Suprapubic skin (tissue), 4 donors: ENCODE measurements at regions not wholly inside any gene's neighbourhood (a gene's known extent, or its start where the extent isn't known, plus 50 kb on each side); places are given as distances from the start of the nearest gene placed in this dataset.

Experiments used
- DNase-seq, 2 donors: peaks; one replicate each; pipeline ENCODE4 v3.0.0-alpha.2; 2019; ENCODE audit warnings: low spot score in 2 of 2
- H3K27ac ChIP-seq: fragments of 200-600 bp; sonication (generic); one replicate; pipeline ENCODE4 v1.5.1; 2019
- H3K27me3 ChIP-seq: fragments of 200-600 bp; sonication (generic); one replicate; pipeline ENCODE4 v1.5.1; 2019
- H3K36me3 ChIP-seq: fragments of 200-600 bp; sonication (generic); one replicate; pipeline ENCODE4 v1.5.1; 2019
- H3K4me1 ChIP-seq: fragments of 200-600 bp; sonication (generic); one replicate; pipeline ENCODE4 v1.5.1; 2019
- H3K4me3 ChIP-seq: fragments of 200-600 bp; sonication (generic); one replicate; pipeline ENCODE4 v1.5.1; 2019; ENCODE audit warnings: mild to moderate bottlenecking
- H3K9me3 ChIP-seq: fragments of 200-600 bp; sonication (generic); one replicate; pipeline ENCODE4 v1.5.1; 2019
- CTCF ChIP-seq, 2 donors: fragments of 200-600 bp in 1 of 2; fragments of 450-650 bp in 1 of 2; sonication (generic) in 1 of 2; IDR thresholded peaks; one replicate each; pipeline ENCODE4 v1.5.1; 2016 to 2019; ENCODE audit warnings: antibody characterized with exemption in 2 of 2, mild to moderate bottlenecking in 1 of 2, moderate library complexity in 1 of 2
- EP300 ChIP-seq: sonication (generic); formaldehyde crosslinking; IDR thresholded peaks from one replicate; pipeline ENCODE4 v1.6.1; 2017; ENCODE audit warnings: antibody characterized with exemption
- POLR2A ChIP-seq, 2 donors: fragments of 450-650 bp; IDR thresholded peaks; one replicate each; pipeline ENCODE4 v1.6.1; 2017; ENCODE audit warnings: antibody characterized with exemption in 2 of 2, mild to moderate bottlenecking in 2 of 2, moderate library complexity in 2 of 2
- POLR2AphosphoS5 ChIP-seq, 3 donors: sonication (generic); formaldehyde crosslinking; IDR thresholded peaks; one replicate each; pipeline ENCODE4 v1.6.1; 2017; ENCODE audit warnings: antibody characterized with exemption in 3 of 3
- WGBS: methylation state at CpG from one replicate; pipeline ENCODE4 v1.1.5; 2018; 5-methylcytosine and 5-hydroxymethylcytosine counted together

- Histone ChIP-seq H3K4me1 (no peaks in the 10 kb centered on the region), H3K27ac (no peak overlapping the region), H3K27me3 (no peaks in the 10 kb centered on the region), H3K9me3 (no peaks in the 10 kb centered on the region), H3K36me3 (no peaks in the 10 kb centered on the region), H3K4me3 (no peak overlapping the region)
- 77% methylated on average over 1 of the region's 1 CpG for WGBS
- TF ChIP-seq EP300, result no peak
- no peak for TF ChIP-seq CTCF (IDR thresholded peaks at IDR 0.05)
- no peak for TF ChIP-seq POLR2A (IDR thresholded peaks at IDR 0.05)
- TF ChIP-seq POLR2AphosphoS5 (IDR thresholded peaks at IDR 0.05), result no peak
- DNase-seq, result no peak
Measured at GRCh38 chr14:30417999-30418398, 141.0 kb upstream of the G2E3 start.

- H3K9me3 ChIP-seq, result no peaks in the 10 kb centered on the region
- TF ChIP-seq POLR2A (IDR thresholded peaks at IDR 0.05) (no peak), CTCF (IDR thresholded peaks at IDR 0.05) (no peak), EP300 (no peak), POLR2AphosphoS5 (IDR thresholded peaks at IDR 0.05) (no peak)
Measured at GRCh38 chr14:30419037-30419436, 139.9 kb upstream of the G2E3 start.

GRCh38 chr14:30420515-30420914 is 138.4 kb upstream of the G2E3 start:
- Histone ChIP-seq H3K27ac (no peak overlapping the region), H3K4me3 (no peak overlapping the region), H3K36me3 (no peaks in the 10 kb centered on the region), H3K27me3 (no peaks in the 10 kb centered on the region), H3K9me3 (no peaks in the 10 kb centered on the region), H3K4me1 (no peaks in the 10 kb centered on the region)
- 0% methylated on average over 1 of the region's 1 CpG for WGBS
- no peak for TF ChIP-seq POLR2A (IDR thresholded peaks at IDR 0.05)
- TF ChIP-seq CTCF (IDR thresholded peaks at IDR 0.05), result no peak
- no peak for TF ChIP-seq EP300
- DNase-seq, result no peak

More at GRCh38 chr14:30419037-30419436, 139.9 kb upstream of the G2E3 start:
- no peaks in the 10 kb centered on the region for H3K4me1 ChIP-seq
- DNase-seq, result no peak
- no peak overlapping the region for H3K4me3 ChIP-seq
- no peaks in the 10 kb centered on the region for H3K27me3 ChIP-seq
- no peaks in the 10 kb centered on the region for H3K36me3 ChIP-seq
- H3K27ac ChIP-seq, result no peak overlapping the region

DNA sequence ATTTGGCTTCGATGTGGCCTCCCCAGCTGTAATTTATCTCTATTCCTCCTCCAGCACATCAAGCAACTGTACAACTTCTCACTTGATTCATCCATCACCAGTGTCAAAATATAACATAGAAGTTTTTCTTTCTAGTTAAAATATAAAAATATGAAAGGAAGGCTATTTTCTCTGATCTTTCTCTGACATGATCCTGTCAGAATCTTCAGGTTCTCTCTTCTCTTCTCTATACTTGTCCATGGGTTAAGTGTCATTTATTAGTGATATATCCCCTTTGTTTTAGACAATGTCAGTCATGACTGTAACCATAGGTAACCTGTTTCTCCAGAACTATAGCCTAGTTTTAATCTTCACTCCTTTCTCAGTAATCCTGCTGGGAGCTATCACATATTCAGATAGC is 132.5 kb upstream of the G2E3 start:
- no peak for DNase-seq
- no peaks in the 10 kb centered on the region for H3K27me3 ChIP-seq
- no peak overlapping the region for H3K4me3 ChIP-seq
- H3K27ac ChIP-seq, result no peak overlapping the region
- no peaks in the 10 kb centered on the region for H3K4me1 ChIP-seq
- no peaks in the 10 kb centered on the region for H3K9me3 ChIP-seq
- 76% methylated on average over 1 of the region's 1 CpG for WGBS
- TF ChIP-seq EP300 (no peak), POLR2A (IDR thresholded peaks at IDR 0.05) (no peak), POLR2AphosphoS5 (IDR thresholded peaks at IDR 0.05) (no peak), CTCF (IDR thresholded peaks at IDR 0.05) (no peak)
- H3K36me3 ChIP-seq, result no peaks in the 10 kb centered on the region

DNA sequence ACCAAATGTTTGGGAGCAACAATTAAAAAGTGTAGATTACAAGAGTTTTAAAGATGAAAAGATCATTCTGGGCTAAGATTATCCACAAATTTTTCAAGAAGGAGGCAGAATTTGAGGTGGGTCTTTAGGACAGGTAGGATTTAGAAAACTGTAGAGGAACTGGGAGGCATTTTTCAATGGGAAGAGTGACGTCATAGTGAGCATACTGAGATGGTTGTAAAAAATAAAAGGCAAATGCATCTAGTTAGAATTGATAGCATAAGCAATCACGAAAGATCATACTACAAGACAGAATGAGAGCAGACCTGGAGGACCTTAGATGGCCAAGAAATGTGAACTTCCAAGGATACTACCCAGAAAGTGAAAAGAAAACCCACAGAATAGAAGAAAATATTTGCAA is 131.6 kb upstream of the G2E3 start:
- no peak for TF ChIP-seq POLR2AphosphoS5 (IDR thresholded peaks at IDR 0.05)
- TF ChIP-seq CTCF (IDR thresholded peaks at IDR 0.05), result no peak
- no peak for TF ChIP-seq EP300
- TF ChIP-seq POLR2A (IDR thresholded peaks at IDR 0.05), result no peak
- Histone ChIP-seq H3K9me3 (no peaks in the 10 kb centered on the region), H3K4me3 (no peak overlapping the region), H3K27me3 (no peaks in the 10 kb centered on the region), H3K27ac (no peak overlapping the region), H3K4me1 (no peaks in the 10 kb centered on the region), H3K36me3 (no peaks in the 10 kb centered on the region)
- DNase-seq, result no peak
- WGBS, result 79% methylated on average over 2 of the region's 2 CpGs
